CD4-positive, alpha-beta T cell treated with Interleukin-15 for 4 hours (primary cell): ENCODE measurements at regions not wholly inside any gene's neighbourhood (a gene's known extent, or its start where the extent isn't known, plus 50 kb on each side); places are given as distances from the start of the nearest gene placed in this dataset.
"Not testable (repeated sequence)": the region's sequence is repeated elsewhere in the genome, so short reads cannot be mapped to it uniquely, and the experiment has no call there.

Experiments
- DNase-seq: peaks from one replicate; pipeline ENCODE4 v3.0.0-alpha.2; 2020; ENCODE audit warnings: low spot score

DNA sequence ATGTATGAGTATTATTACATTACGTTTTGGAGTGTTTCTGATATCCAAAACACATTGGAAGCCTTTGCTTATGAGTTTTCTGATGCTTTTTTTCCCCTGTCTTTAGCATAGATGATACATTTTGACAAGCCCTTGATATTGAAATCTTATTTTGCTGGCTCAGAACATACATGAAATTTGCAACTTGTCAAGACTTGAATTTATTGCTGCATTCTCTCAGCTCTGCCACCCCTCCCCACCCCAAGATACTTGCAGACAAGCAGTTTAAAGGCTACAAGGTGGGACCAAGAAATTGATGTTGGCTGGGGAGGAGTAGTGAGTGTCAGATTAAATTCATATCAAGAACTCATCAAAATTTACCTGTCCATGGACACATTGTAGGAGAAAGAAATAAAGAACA lies 160.2 kb downstream of the GJA1 start:
- no peak for DNase-seq

- DNase-seq = no peak
Observed at GRCh38 chr6:121596441-121596840, 161.0 kb downstream of the GJA1 start.

DNA sequence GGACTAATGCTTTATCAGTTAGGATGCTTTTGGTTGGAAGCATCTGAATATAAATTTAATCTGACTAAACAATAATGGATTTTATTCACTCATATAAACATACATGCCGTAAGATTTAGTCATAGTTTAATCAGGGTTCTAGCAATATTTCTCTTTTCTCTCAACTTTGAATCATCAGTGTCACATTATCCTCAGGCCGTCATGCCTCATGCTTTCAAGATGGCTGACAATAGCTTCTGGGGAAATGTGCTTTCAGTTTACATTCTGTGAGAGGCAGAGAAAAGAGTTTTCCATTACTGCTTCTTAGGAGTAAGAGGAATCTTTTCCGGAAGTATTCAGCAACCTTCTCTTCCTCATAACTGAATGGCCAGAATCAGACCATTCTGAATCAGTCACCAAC lies 162.2 kb downstream of the GJA1 start:
- DNase-seq = no peak

DNA sequence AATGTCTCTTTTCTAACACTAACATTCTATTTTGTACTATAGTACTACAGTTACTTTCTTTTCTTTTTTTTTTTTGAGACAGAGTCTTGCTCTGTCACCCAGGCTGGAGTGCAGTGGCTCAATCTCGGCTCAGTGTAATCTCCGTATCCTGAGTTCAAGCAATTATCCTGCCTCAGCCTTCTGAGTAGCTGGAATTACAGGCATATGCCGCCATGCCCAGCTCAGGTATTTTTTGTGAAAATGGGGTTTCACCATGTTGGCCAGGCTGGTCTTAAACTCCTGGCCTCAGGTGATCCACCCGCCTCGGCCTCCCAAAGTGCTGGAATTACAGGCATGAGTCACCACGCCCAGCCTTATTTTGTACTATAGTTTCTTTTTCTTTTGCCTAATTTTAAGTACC lies 163.9 kb downstream of the GJA1 start:
- DNase-seq = not testable (repeated sequence)

- no peak for DNase-seq
Observed at GRCh38 chr6:121600389-121601168, 165.1 kb downstream of the GJA1 start.

GRCh38 chr6:121603486-121603885 lies 168.0 kb downstream of the GJA1 start:
- no peak for DNase-seq

DNA sequence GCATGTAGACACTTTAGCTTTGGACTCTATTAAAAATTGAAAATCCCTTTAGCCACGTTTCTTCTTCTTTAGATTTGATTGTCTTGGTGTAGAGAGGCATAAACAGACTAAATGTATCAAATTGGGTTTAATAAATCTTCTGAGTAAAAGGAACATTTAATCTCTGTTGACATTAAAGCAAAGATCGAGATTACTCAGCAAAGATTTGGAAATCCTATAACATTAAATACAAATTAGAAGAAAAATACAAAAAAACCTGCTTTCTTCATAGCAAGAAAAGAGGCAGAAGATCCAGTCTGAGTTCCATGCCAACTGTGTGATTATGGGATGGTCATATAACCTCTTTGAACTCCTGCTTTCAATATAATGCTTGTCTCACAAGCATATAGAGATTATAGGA lies 172.3 kb downstream of the GJA1 start:
- DNase-seq = no peak

DNA sequence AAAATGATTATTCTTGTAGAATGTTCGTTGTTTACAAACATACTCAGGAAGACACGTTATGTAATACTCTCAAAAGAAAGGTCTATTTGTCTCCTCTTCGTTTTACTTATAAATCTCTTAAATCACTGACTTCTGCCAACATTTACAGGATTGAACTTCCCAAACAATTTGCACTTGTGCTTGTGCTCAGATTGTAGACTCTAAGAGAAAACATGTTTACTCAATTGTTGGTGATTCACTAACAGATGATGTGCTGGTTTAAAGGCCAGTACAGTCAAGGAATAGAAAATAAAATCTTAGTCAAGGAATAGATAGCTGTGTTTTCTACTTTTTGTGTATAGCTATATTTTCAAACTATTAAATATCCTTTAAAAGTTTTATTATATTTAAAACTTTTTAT lies 172.8 kb downstream of the GJA1 start:
- no peak for DNase-seq

DNA sequence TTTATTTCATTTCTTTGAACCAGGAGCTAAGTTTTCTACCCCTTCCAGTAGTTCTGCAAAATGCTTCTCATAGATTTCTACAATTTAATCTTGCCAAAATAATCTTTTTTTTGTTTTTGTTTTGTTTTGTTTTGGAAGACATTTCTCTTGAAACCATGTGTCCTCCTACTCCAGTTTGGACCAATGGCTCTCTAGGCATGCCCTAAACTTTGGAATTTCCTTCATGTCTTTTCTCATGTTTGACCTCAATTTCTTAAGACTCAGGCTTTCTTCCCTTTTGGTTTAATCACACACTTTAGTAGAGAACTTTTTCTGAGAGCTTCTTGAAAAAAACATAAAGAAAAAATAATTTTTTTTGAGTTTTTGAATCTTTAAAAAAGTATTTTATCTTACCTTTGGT lies 173.8 kb downstream of the GJA1 start:
- DNase-seq = no peak

DNA sequence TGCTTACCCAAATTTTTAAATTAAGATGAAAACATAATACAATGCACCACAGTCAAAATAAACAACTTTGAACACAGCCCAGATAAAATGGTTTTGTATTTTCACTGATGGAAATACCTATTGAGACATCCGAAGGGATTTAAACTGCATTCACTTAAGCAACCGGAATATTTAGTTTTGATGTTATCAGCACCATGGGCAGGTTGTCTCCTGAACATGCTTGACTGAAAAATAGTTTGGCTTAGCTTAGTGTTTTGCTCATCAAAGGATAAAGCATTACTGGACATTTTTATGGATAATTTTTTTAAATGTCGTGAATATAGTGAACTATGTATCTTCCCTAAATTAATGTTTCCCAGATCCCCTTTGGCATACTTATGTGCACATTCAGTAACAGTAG lies 177.5 kb downstream of the GJA1 start:
- no peak for DNase-seq

DNA sequence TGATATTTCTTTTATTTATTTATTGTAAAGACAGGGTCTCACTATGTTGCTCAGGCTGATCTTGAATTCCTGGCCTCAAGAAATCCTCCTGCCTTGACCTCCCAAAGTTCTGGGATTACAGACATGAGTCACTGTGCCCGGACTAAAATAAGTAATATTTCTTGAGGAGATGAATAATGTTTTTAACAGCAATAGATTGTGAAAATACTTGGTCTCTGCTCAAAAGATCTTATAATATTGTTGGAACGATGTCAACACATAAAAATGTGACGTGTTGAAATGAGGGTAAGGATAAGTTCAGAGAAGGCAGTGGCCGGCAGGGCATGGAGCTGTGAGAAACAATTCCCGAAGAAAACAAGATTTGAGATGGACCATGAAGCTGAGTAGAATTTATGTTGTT lies 178.7 kb downstream of the GJA1 start:
- no peak for DNase-seq

DNA sequence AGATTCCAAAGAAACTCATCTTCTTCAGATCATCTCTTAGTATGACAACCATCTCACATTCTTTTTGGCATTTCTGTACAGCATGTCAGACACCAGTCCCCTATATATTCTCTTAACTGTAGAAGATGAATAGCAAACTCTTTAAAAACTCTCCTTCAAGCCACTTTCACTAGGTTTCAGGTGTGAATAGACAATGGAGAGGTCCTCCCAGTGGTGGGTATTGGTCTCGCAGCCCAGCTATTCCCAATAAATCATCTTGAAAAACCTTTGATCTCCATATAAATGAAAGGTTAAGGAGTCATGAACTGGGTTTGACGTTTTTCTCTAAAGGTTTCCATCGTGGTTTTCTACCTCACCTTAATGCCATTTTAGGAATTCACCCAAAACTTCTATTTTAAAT lies 180.0 kb downstream of the GJA1 start:
- DNase-seq = no peak

DNA sequence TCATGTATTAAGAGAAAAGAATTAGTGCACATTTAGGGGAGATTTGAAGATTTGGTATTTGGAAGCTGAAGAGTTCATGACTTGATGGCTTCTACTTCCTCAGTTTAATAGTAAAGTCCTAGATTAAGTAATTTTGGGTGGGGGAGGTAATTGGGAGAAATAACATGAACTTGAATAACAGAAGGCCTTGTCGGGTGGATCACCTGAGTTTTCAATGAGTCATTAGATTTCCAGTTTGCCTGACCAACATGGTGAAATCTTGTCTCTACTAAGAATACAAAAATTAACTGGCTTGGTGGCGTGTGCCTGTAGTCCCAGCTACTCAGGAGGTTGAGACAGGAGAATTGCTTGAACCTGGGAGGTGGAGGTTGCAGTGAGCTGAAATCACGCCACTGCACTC lies 181.0 kb downstream of the GJA1 start:
- DNase-seq = no peak

DNA sequence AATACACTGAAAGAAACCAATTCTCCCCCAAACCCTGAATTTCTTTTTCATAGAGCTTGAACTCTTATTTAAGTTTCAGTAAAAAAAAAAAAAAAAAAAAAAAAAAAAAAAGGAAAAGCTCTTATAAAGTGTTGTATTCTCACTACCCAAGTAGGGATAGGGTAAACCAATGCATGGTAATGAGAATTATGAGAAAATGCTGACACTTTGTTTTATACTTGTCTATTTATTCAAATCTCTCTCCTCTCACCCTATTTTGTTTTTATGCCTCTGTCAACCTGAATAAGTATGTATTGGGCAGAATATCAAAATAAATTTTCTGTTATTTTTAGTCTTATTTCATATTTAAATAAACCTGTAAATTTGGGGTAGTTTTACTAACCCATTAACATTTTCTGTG lies 181.9 kb downstream of the GJA1 start:
- DNase-seq = no peak

GRCh38 chr6:121619013-121619412 lies 183.6 kb downstream of the GJA1 start:
- DNase-seq = no peak

DNA sequence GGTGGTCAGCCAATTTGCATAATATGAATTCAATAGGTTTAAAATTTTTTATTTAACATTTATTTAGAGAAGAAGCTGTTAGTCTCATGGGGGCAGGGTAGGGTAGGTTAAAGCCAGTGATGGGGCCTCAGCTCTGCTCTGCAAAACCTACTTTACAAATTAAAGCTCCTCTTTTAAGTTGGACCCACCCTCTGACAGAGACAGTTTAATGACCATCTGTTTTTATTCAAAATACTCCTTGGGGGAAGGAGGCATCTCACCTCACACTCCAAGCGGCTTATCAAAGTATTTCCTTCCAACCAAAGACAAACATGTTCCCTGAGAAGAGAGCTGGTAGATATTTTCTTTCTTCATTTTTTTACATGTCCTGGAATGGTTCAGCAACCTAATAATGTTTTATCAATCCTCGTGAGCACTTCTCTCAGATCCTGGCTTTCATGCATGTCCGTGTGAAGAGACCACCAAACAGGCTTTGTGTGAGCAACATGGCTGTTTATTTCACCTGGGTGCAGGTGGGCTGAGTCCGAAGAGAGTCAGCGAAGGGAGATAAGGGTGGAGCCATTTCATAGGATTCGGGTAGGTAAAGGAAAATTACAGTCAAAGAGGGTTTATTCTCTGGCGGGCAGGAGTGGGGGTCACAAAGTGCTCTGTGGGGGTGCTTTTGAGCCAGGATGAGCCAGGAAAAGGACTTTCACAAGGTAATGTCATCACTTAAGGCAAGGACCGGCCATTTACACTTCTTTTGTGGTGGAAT lies 184.7 kb downstream of the GJA1 start:
- DNase-seq = no peak

DNA sequence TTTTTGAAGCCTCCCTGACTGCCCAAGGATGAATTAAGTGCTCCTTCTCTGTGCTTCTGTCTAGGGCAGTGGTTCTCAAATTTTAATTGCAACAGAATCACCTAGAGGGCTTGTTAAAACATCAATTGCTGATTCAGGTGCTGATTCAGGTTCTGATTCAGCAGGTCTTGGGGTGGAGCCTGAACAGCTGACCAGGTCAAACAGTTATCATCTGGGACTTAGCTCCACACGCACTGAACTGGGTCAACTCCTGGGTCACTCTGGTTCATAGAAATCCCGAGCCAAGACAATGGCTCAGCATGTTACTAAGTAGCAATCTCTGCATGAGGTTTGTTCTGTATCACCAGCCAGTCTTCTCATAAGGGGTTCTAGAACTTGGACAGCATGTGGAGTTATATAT lies 192.3 kb downstream of the GJA1 start:
- DNase-seq = no peak

- DNase-seq = no peak
Observed at GRCh38 chr6:121630716-121631115, 195.3 kb downstream of the GJA1 start.

GRCh38 chr6:121631752-121632151 lies 196.3 kb downstream of the GJA1 start:
- DNase-seq = not testable (repeated sequence)

DNA sequence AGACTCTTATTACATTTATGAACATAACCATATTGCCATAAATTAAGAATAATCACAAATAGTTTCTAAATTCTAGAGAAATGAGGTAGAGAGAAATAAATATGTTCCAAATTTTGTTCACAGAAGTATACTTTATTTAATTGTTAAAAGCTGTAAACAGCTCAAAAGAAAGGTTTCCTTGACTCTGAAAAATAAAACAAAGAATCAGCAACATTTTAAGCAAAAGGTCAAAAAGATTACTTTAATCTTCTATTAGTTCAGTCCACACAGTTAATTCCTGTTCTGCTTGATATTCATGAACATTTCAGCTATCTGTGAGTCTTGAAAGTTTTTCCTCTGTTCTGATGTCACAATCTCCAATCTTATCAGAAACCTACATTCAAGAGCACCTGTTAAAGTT lies 197.9 kb downstream of the GJA1 start:
- DNase-seq = no peak

GRCh38 chr6:121634586-121634985 lies 199.1 kb downstream of the GJA1 start:
- DNase-seq = not testable (repeated sequence)

GRCh38 chr6:121635355-121635754 lies 199.9 kb downstream of the GJA1 start:
- DNase-seq = no peak

DNA sequence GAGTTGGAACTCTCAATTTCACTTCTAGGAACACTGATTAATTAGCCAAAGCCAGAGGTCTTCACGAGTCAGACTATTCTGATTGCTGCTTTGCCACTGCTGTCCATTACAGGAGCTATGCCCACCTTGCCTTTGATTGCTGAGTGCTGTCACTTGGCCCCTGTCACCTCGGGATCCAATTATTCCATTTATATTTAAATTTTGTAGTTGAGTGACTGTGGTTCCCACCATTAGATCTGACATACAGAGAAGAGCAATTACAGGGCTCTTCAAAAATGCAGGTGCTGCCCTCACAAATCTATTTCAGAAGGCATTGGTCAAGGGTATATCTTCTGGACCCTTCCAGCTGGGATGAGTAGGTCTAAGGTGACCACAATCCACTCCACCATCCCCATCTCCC lies 200.8 kb downstream of the GJA1 start:
- not testable (repeated sequence) for DNase-seq

DNA sequence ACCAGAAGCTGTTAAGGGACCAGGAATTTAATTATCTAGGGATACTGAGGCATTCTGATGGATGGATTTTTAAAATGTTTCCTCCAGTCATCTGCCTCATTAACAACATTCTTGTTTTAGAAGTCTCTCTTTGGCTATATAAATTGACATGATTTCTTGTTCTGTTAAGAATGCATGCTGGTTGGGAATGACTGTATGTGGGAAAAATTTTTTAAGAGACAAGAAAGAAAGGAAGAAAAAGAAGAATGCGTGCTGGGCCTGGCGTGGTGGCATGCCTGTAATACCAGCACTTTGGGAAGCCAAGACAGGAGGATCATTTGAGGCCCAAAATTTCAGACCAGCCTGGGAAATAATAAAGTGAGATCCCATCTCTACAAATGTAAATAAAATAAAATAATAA lies 203.6 kb downstream of the GJA1 start:
- no peak for DNase-seq
